ENCODE measurements at regions not wholly inside any gene's neighbourhood (a gene's known extent, or its start where the extent isn't known, plus 50 kb on each side); places are given as distances from the start of the nearest gene placed in this dataset.

- intact Hi-C loops (cut with micrococcal nuclease): loop anchor here (10.0 kb wide), 1 partner anchor 767 kb away; no protein-coding TSS in a partner anchor
- H3K9me3 Mint-ChIP-seq: no peaks in the 10 kb centered on the region
- peak overlapping the region; percentile 18 for H3K27ac Mint-ChIP-seq
- peak overlapping the region; percentile 76 for H3K4me3 Mint-ChIP-seq
- peaks cover 58% of the 10 kb centered on the region for H3K27me3 Mint-ChIP-seq (ENCODE audit: insufficient read depth)
- DNase-seq (ENCODE audit: low spot score): no peak
- peaks cover 18% of the 10 kb centered on the region for H3K4me1 Mint-ChIP-seq (ENCODE audit: low read depth)
- no peaks in the 10 kb centered on the region for H3K36me3 Mint-ChIP-seq (ENCODE audit: low read depth)
These were observed 155.7 kb upstream of the PRSS16 start for GRCh38 chr6:27091661-27092315.

GRCh38 chr6:27092316-27092692, 155.2 kb upstream of the PRSS16 start:
- H3K4me1 Mint-ChIP-seq (ENCODE audit: low read depth): peaks cover 23% of the 10 kb centered on the region
- H3K27me3 Mint-ChIP-seq (ENCODE audit: insufficient read depth): peaks cover 61% of the 10 kb centered on the region
- H3K4me3 Mint-ChIP-seq: peak overlapping the region; percentile 76
- no peak overlapping the region for H3K27ac Mint-ChIP-seq
- peaks cover 4% of the 10 kb centered on the region for H3K36me3 Mint-ChIP-seq (ENCODE audit: low read depth)
- intact Hi-C loops (cut with micrococcal nuclease): loop anchor here (10.0 kb wide), 1 partner anchor 768 kb away; no protein-coding TSS in a partner anchor
- peaks cover 4% of the 10 kb centered on the region for H3K9me3 Mint-ChIP-seq
- no peak for DNase-seq (ENCODE audit: low spot score)

- peaks cover 8% of the 10 kb centered on the region for H3K9me3 Mint-ChIP-seq
- peaks cover 27% of the 10 kb centered on the region for H3K4me1 Mint-ChIP-seq (ENCODE audit: low read depth)
- H3K27me3 Mint-ChIP-seq (ENCODE audit: insufficient read depth): peaks cover 54% of the 10 kb centered on the region
- H3K4me3 Mint-ChIP-seq: no peak overlapping the region
- peaks cover 6% of the 10 kb centered on the region for H3K36me3 Mint-ChIP-seq (ENCODE audit: low read depth)
- H3K27ac Mint-ChIP-seq: no peak overlapping the region
- intact Hi-C loops (cut with micrococcal nuclease): loop anchor here (10.0 kb wide), 1 partner anchor 771 kb away; no protein-coding TSS in a partner anchor
- no peak for DNase-seq (ENCODE audit: low spot score)
These were observed 151.6 kb upstream of the PRSS16 start for GRCh38 chr6:27095914-27096313.

GRCh38 chr6:27096834-27097511, 150.5 kb upstream of the PRSS16 start:
- H3K9me3 Mint-ChIP-seq: peaks cover 8% of the 10 kb centered on the region
- peak overlapping the region; percentile 58 for H3K27ac Mint-ChIP-seq
- intact Hi-C loops (cut with micrococcal nuclease): loop anchor here (10.0 kb wide), 1 partner anchor 772 kb away; no protein-coding TSS in a partner anchor
- peaks cover 23% of the 10 kb centered on the region for H3K4me1 Mint-ChIP-seq (ENCODE audit: low read depth)
- peak overlapping the region; percentile 80 for H3K4me3 Mint-ChIP-seq
- no peak for DNase-seq (ENCODE audit: low spot score)
- H3K36me3 Mint-ChIP-seq (ENCODE audit: low read depth): peaks cover 6% of the 10 kb centered on the region
- peaks cover 46% of the 10 kb centered on the region for H3K27me3 Mint-ChIP-seq (ENCODE audit: insufficient read depth)

GRCh38 chr6:27098956-27099355, 148.5 kb upstream of the PRSS16 start:
- intact Hi-C loops (cut with micrococcal nuclease): loop anchor here (10.0 kb wide), 1 partner anchor 774 kb away; no protein-coding TSS in a partner anchor
- H3K9me3 Mint-ChIP-seq: peaks cover 8% of the 10 kb centered on the region
- H3K36me3 Mint-ChIP-seq (ENCODE audit: low read depth): peaks cover 6% of the 10 kb centered on the region
- DNase-seq (ENCODE audit: low spot score): no peak
- H3K4me3 Mint-ChIP-seq: no peak overlapping the region
- H3K27ac Mint-ChIP-seq: no peak overlapping the region
- peaks cover 15% of the 10 kb centered on the region for H3K4me1 Mint-ChIP-seq (ENCODE audit: low read depth)
- H3K27me3 Mint-ChIP-seq (ENCODE audit: insufficient read depth): peaks cover 35% of the 10 kb centered on the region

- peaks cover 25% of the 10 kb centered on the region for H3K27me3 Mint-ChIP-seq (ENCODE audit: insufficient read depth)
- H3K36me3 Mint-ChIP-seq (ENCODE audit: low read depth): peaks cover 6% of the 10 kb centered on the region
- H3K27ac Mint-ChIP-seq: no peak overlapping the region
- peaks cover 8% of the 10 kb centered on the region for H3K9me3 Mint-ChIP-seq
- H3K4me3 Mint-ChIP-seq: no peak overlapping the region
- peaks cover 15% of the 10 kb centered on the region for H3K4me1 Mint-ChIP-seq (ENCODE audit: low read depth)
- no peak for DNase-seq (ENCODE audit: low spot score)
- intact Hi-C loops (cut with micrococcal nuclease): no loop called here
These were observed 146.6 kb upstream of the PRSS16 start for GRCh38 chr6:27100921-27101320.

- Mint-ChIP-seq H3K27me3 (ENCODE audit: insufficient read depth) (peaks cover 21% of the 10 kb centered on the region), H3K4me3 (no peak overlapping the region), H3K9me3 (peaks cover 8% of the 10 kb centered on the region), H3K4me1 (ENCODE audit: low read depth) (peaks cover 9% of the 10 kb centered on the region), H3K36me3 (ENCODE audit: low read depth) (peaks cover 6% of the 10 kb centered on the region), H3K27ac (no peak overlapping the region)
- intact Hi-C loops (cut with micrococcal nuclease): no loop called here
- no peak for DNase-seq (ENCODE audit: low spot score)
These were observed 145.7 kb upstream of the PRSS16 start for GRCh38 chr6:27101824-27102223.

- no peaks in the 10 kb centered on the region for H3K4me1 Mint-ChIP-seq (ENCODE audit: low read depth)
- no peaks in the 10 kb centered on the region for H3K9me3 Mint-ChIP-seq
- no peak for DNase-seq (ENCODE audit: low spot score)
- H3K4me3 Mint-ChIP-seq: no peak overlapping the region
- intact Hi-C loops (cut with micrococcal nuclease): no loop called here
- no peak overlapping the region for H3K27ac Mint-ChIP-seq
- H3K27me3 Mint-ChIP-seq (ENCODE audit: insufficient read depth): peaks cover 7% of the 10 kb centered on the region
- H3K36me3 Mint-ChIP-seq (ENCODE audit: low read depth): no peaks in the 10 kb centered on the region
These were observed 141.1 kb upstream of the PRSS16 start for GRCh38 chr6:27106382-27106781.

- no peak for DNase-seq (ENCODE audit: low spot score)
- H3K36me3 Mint-ChIP-seq (ENCODE audit: low read depth): no peaks in the 10 kb centered on the region
- no peak overlapping the region for H3K4me3 Mint-ChIP-seq
- peaks cover 5% of the 10 kb centered on the region for H3K4me1 Mint-ChIP-seq (ENCODE audit: low read depth)
- no peak overlapping the region for H3K27ac Mint-ChIP-seq
- H3K9me3 Mint-ChIP-seq: peaks cover 19% of the 10 kb centered on the region
- peaks cover 6% of the 10 kb centered on the region for H3K27me3 Mint-ChIP-seq (ENCODE audit: insufficient read depth)
- intact Hi-C loops (cut with micrococcal nuclease): no loop called here
These were observed 135.8 kb upstream of the PRSS16 start for GRCh38 chr6:27111743-27112142.

- peaks cover 5% of the 10 kb centered on the region for H3K4me1 Mint-ChIP-seq (ENCODE audit: low read depth)
- intact Hi-C loops (cut with micrococcal nuclease): no loop called here
- H3K9me3 Mint-ChIP-seq: peaks cover 19% of the 10 kb centered on the region
- peaks cover 2% of the 10 kb centered on the region for H3K36me3 Mint-ChIP-seq (ENCODE audit: low read depth)
- peaks cover 6% of the 10 kb centered on the region for H3K27me3 Mint-ChIP-seq (ENCODE audit: insufficient read depth)
- no peak overlapping the region for H3K27ac Mint-ChIP-seq
- no peak for DNase-seq (ENCODE audit: low spot score)
- H3K4me3 Mint-ChIP-seq: no peak overlapping the region
These were observed 134.5 kb upstream of the PRSS16 start for GRCh38 chr6:27112974-27113373.

- H3K4me1 Mint-ChIP-seq (ENCODE audit: low read depth): peaks cover 18% of the 10 kb centered on the region
- intact Hi-C loops (cut with micrococcal nuclease): no loop called here
- H3K27me3 Mint-ChIP-seq (ENCODE audit: insufficient read depth): peaks cover 8% of the 10 kb centered on the region
- no peak overlapping the region for H3K27ac Mint-ChIP-seq
- no peak overlapping the region for H3K4me3 Mint-ChIP-seq
- peaks cover 5% of the 10 kb centered on the region for H3K36me3 Mint-ChIP-seq (ENCODE audit: low read depth)
- no peak for DNase-seq (ENCODE audit: low spot score)
- no peaks in the 10 kb centered on the region for H3K9me3 Mint-ChIP-seq
These were observed 128.2 kb upstream of the PRSS16 start for GRCh38 chr6:27119329-27119728.

- Mint-ChIP-seq H3K36me3 (ENCODE audit: low read depth) (peaks cover 5% of the 10 kb centered on the region), H3K4me1 (ENCODE audit: low read depth) (peaks cover 15% of the 10 kb centered on the region), H3K9me3 (no peaks in the 10 kb centered on the region), H3K27me3 (ENCODE audit: insufficient read depth) (peaks cover 7% of the 10 kb centered on the region), H3K27ac (no peak overlapping the region), H3K4me3 (no peak overlapping the region)
- no peak for DNase-seq (ENCODE audit: low spot score)
- intact Hi-C loops (cut with micrococcal nuclease): no loop called here
These were observed 127.7 kb upstream of the PRSS16 start for GRCh38 chr6:27119761-27120160.

- Mint-ChIP-seq H3K36me3 (ENCODE audit: low read depth) (peaks cover 5% of the 10 kb centered on the region), H3K27me3 (ENCODE audit: insufficient read depth) (peaks cover 3% of the 10 kb centered on the region), H3K4me3 (no peak overlapping the region), H3K4me1 (ENCODE audit: low read depth) (peaks cover 20% of the 10 kb centered on the region), H3K9me3 (no peaks in the 10 kb centered on the region), H3K27ac (no peak overlapping the region)
- intact Hi-C loops (cut with micrococcal nuclease): no loop called here
- DNase-seq (ENCODE audit: low spot score): no peak
These were observed 125.9 kb upstream of the PRSS16 start for GRCh38 chr6:27121640-27122039.

Data from activated T-helper 1 cell treated with anti-CD3 and anti-CD28 coated beads, Interleukin-12 subunit alpha, Interleukin-12 subunit beta, Interleukin-2, Interleukin-4 antibody, amounts not matched to agents 30 ng/mL and 10 ng/mL and 1 ng/mL, durations not matched to agents 14 hours and 24 hours and 36 hours (primary cell).